ENCODE measurements at regions not wholly inside any gene's neighbourhood (a gene's known extent, or its start where the extent isn't known, plus 50 kb on each side); places are given as distances from the start of the nearest gene placed in this dataset.
"Not testable (repeated sequence)": the region's sequence is repeated elsewhere in the genome, so short reads cannot be mapped to it uniquely, and the experiment has no call there.

DNA sequence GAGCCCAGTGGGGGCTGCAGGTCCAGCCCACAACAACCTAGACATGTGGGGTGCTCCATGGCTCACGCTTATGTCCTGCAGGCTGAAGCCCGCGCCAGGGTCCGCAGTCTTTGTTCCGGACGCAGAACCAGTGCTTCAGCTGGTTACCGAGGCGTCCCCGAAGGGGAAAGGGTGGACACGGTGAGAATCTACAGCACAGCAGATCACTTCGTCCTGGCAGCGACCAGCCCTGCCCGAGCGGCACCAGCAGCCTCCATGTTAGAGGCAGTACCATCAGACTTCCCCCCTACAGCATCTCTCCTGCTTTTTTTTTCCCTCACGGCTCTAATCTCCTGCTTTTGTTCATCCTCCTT, 1736.4 kb downstream of the TP53TG3F start:
- DNase-seq (ENCODE audit: low spot score), result no peak
- no peak for FAIRE-seq

GRCh38 chr16:35196313-35196712, 1736.9 kb downstream of the TP53TG3F start:
- no peak for DNase-seq (ENCODE audit: low spot score)
- FAIRE-seq, result no peak

GRCh38 chr16:35197656-35198055, 1738.2 kb downstream of the TP53TG3F start:
- FAIRE-seq, result no peak
- no peak for DNase-seq (ENCODE audit: low spot score)

- FAIRE-seq, result no peak
- DNase-seq (ENCODE audit: low spot score), result no peak
These were observed 1739.1 kb downstream of the TP53TG3F start for GRCh38 chr16:35198223-35199199.

- DNase-seq (ENCODE audit: low spot score) (no peak), FAIRE-seq (no peak)
These were observed 1741.2 kb downstream of the TP53TG3F start for GRCh38 chr16:35200662-35201061.

DNA sequence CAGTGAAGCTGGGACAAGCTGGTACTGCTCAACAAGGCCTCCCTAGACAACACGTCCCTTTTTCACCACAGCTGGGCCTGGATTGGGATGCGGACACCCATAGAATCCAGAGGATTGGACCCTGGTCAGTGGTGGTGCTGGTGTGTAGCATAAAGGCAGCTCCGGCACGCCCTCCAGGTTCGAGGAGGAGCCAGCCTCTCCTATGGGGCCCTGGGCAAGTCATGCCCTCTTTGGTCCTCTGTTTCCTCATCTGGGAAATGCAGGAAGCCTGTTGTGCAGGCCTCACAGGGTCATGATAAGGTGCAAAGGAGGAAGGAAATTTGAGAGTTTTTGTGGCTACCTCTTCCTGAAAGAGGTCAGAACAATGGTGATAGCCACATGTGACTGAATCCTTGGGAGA, 1741.7 kb downstream of the TP53TG3F start:
- FAIRE-seq (no peak), DNase-seq (ENCODE audit: low spot score) (no peak)

GRCh38 chr16:35203636-35204035, 1744.2 kb downstream of the TP53TG3F start:
- DNase-seq (ENCODE audit: low spot score) (no peak), FAIRE-seq (no peak)

- peak; percentile 99 for FAIRE-seq
- DNase-seq (ENCODE audit: low spot score), result peak; percentile 98
These were observed 1747.9 kb downstream of the TP53TG3F start for GRCh38 chr16:35207059-35207999.

DNA sequence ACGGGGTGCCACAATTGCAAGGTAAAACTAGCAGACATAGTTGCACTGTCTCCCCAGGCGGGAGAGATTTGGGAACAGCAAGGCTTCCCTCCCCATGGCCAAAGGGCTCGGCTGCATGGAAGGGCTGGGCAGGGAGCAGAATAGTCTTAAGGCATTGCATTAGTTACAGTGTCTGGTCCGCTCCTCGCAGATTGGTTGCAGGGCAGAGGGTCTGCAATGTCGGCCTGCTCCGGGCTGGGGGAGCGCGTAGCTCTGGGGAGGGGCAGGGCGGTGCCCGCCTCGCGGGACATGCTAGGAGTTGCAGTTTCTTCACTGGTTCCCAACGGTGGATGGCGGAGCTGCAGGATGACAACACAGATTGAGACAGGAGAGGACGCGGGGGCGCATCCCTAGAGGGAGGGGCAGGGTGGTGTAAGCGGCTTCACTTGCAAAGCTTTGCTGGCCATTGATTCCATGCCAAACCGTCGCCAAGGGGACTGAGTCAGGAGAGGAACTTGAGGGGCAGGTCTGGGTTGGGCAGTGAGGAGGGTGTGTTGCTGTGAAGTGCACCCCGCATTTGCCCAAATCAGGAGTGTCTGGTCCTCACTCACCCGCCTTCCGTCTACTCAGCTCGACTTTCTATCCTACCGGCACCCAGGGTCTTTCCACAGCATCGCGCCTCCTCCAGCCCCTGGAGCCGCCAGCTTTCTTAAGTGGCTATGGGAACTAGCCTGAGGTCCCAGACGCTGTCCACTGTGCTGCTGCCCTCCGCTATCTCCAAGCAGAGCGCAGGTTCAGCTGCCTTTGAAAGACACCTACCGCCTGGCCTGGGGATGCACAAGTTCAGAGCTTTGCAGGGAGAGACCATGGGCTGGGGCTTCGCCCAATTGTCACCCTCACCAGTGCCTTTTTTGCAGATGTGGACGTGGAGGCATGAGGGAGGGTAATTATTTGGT, 1748.9 kb downstream of the TP53TG3F start:
- FAIRE-seq, result no peak
- peak; percentile 65 for DNase-seq (ENCODE audit: low spot score)

DNA sequence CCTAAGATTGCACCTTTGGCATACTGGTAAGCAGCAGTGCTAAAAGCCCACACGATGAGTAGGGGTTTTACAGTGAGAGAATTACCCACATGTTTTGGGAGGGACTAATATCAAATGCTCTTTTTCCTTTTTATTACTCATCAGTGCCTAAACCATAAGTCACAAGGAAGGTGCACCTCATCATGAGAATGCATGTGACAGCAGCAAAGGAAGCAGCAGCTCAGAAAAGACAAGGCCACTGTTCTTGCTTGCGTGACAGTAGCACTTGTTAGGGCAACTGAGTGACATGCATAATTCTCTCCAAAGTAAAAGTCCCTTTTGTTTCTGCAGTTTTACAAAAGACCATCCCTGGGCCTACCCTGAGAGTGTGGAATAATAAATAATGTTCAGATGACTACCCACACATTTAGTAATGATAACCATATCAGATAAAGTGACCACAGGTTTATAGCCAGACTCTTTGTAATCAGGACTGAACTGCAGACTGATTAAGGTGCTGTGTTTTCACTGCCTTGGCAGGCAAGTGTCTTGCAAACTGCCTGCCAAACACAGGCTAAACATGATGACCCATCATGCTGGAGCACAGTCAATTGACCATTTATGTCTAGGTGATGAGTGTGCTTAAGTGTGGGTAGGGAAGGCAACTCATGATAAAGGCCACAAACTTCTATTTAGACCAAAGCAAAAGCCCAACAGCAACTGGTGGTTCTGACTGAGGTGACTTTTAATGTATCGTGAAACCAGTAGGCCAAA, 1751.4 kb downstream of the TP53TG3F start:
- DNase-seq (ENCODE audit: low spot score), result no peak
- peak; percentile 20 for FAIRE-seq

GRCh38 chr16:35214840-35215239, 1755.4 kb downstream of the TP53TG3F start:
- no peak for DNase-seq (ENCODE audit: low spot score)
- no peak for FAIRE-seq

- no peak for DNase-seq (ENCODE audit: low spot score)
- no peak for FAIRE-seq
These were observed 1755.9 kb downstream of the TP53TG3F start for GRCh38 chr16:35215287-35215686.

- DNase-seq (ENCODE audit: low spot score); FAIRE-seq: not testable (repeated sequence)
These were observed 1756.8 kb downstream of the TP53TG3F start for GRCh38 chr16:35216261-35216660.

- DNase-seq (ENCODE audit: low spot score) (no peak), FAIRE-seq (no peak)
These were observed 1762.2 kb downstream of the TP53TG3F start for GRCh38 chr16:35221482-35222185.

DNA sequence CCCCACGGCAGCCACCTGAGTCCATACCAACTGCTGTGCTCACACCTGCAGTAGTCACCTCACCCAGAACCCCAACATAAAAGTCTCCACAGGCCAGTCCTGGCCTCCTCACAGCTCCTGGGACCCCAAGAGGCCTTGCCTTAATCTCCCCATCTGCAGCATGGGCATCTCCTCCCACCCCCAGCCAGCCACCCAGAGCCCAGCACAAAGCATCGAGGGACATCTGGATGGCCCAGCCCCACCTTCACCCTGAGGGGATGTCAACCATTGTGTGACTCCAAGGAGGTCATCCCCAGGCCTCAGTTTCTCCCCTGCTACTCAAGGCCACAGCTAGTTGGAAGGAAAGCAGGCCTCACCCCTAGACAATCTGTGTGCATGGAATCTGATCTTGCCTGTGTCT, 1775.3 kb downstream of the TP53TG3F start:
- no peak for DNase-seq (ENCODE audit: low spot score)
- no peak for FAIRE-seq

- DNase-seq (ENCODE audit: low spot score) (no peak), FAIRE-seq (no peak)
These were observed 1780.1 kb downstream of the TP53TG3F start for GRCh38 chr16:35239561-35239960.

- no peak for DNase-seq (ENCODE audit: low spot score)
- no peak for FAIRE-seq
These were observed 1789.6 kb downstream of the TP53TG3F start for GRCh38 chr16:35249051-35249450.

DNA sequence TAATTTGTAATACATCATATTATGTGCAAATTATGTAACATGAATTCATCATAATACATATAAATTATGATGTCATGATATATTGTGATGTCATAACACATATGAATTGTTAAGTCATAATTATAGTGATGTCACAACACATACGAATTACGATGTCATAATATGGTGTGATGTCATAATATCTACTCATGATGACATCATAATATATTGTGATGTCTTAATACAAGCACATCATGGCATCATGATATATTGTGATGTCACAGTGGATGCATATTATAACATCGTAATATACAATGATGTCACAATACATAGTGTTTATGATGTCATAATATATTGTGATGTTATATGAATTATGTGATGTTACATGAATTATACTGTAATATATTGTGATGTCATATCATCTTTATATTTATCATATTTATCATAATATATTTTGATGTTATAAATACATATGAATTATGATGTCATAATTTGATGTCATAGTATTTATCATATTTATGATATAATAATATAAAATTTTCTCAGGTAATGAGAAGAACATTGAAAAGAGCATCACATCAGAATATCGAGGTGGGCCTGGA, 1793.0 kb downstream of the TP53TG3F start:
- DNase-seq (ENCODE audit: low spot score) (no peak), FAIRE-seq (peak; percentile 94)

- DNase-seq (ENCODE audit: low spot score) (peak; percentile 67), FAIRE-seq (peak; percentile 76)
These were observed 1795.9 kb downstream of the TP53TG3F start for GRCh38 chr16:35255186-35255803.

All from urothelium cell line (cell line).